ENCODE measurements at regions not wholly inside any gene's neighbourhood (a gene's known extent, or its start where the extent isn't known, plus 50 kb on each side); places are given as distances from the start of the nearest gene placed in this dataset.

DNA sequence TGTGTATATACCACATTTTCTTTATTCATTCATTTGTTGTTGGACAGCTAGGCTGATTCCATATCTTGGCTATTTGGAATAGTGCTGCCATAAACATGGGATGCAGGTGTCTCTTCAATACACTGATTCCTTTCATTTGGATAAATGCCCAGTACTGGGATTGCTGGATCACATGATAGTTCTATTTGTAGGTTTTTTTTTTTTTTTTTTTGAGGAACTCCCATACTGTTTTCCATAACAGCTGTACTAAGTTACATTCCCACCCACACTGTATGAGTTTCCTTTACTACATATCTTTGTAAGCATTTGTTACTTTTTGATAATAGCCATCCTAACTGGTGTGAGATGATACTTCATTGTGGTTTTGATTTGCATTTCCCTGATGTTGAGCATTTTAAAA lies 437.7 kb downstream of the DIPK2A start:
- no peak overlapping the region for H3K9ac ChIP-seq (ENCODE audit: insufficient read depth, low read length)
- no peaks in the 10 kb centered on the region for H3K4me1 ChIP-seq (ENCODE audit: control insufficient read depth, extremely low read depth, insufficient read depth, low read length)
- DNase-seq (ENCODE audit: low read depth in 2 of 2), result no peak
- no peak overlapping the region for H3K4me3 ChIP-seq (replicated peaks in 1 of 4; ENCODE audit: control extremely low read depth in 1 of 4, insufficient read depth in 1 of 4, low read depth in 3 of 4, low read length in 4 of 4)
- no peaks in the 10 kb centered on the region for H3K27me3 ChIP-seq (ENCODE audit: control insufficient read depth, insufficient read depth, low read length)
- no peaks in the 10 kb centered on the region for H3K9me3 ChIP-seq (ENCODE audit: control insufficient read depth, insufficient read depth, low read depth, low read length)
- H3K4me2 ChIP-seq (ENCODE audit: extremely low read depth, insufficient read depth, low read length), result no peak overlapping the region
- no peaks in the 10 kb centered on the region for H3K36me3 ChIP-seq (ENCODE audit: control insufficient read depth, insufficient read depth, low read length)
- H4K20me1 ChIP-seq (ENCODE audit: control insufficient read depth, extremely low read depth, insufficient read depth, low read length), result no peaks in the 10 kb centered on the region
- H3K27ac ChIP-seq (ENCODE audit: insufficient read depth, low read length), result no peak overlapping the region
- no peak for TF ChIP-seq EZH2 (IDR thresholded peaks at IDR 0.05; ENCODE audit: low read length, missing control alignments)
- TF ChIP-seq, protein P1, sequence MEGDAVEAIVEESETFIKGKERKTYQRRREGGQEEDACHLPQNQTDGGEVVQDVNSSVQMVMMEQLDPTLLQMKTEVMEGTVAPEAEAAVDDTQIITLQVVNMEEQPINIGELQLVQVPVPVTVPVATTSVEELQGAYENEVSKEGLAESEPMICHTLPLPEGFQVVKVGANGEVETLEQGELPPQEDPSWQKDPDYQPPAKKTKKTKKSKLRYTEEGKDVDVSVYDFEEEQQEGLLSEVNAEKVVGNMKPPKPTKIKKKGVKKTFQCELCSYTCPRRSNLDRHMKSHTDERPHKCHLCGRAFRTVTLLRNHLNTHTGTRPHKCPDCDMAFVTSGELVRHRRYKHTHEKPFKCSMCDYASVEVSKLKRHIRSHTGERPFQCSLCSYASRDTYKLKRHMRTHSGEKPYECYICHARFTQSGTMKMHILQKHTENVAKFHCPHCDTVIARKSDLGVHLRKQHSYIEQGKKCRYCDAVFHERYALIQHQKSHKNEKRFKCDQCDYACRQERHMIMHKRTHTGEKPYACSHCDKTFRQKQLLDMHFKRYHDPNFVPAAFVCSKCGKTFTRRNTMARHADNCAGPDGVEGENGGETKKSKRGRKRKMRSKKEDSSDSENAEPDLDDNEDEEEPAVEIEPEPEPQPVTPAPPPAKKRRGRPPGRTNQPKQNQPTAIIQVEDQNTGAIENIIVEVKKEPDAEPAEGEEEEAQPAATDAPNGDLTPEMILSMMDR (conservative IDR thresholded peaks at IDR 0.05 in 1 of 2, IDR thresholded peaks at IDR 0.05 in 1 of 2; ENCODE audit: low read depth in 1 of 2, low read length in 2 of 2), result no peak
- no peak overlapping the region for H2AFZ ChIP-seq (ENCODE audit: low read length)
- no peaks in the 10 kb centered on the region for H3K79me2 ChIP-seq (ENCODE audit: control insufficient read depth, insufficient read depth, low read length)

DNA sequence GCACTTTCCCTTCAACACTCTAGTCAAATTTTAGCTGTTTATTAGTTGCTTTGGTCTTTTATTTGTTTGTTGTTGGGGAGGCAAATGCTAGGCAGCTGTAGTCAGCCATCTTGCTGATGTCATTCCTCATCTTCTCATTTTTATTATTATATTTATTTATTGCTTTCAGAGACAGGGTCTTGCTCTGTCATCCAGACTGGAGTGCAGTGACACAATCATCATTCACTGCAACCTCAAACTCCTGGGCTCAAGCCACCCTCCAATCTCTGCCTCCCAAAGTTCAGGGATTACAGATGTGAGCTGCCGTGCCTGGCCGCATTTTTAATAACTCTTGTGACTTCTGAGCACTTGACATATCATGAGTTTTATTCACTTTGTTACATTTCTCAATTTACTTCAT lies 441.4 kb downstream of the DIPK2A start:
- H3K9me3 ChIP-seq (ENCODE audit: control insufficient read depth, insufficient read depth, low read depth, low read length), result no peaks in the 10 kb centered on the region
- no peak overlapping the region for H2AFZ ChIP-seq (ENCODE audit: low read length)
- no peak overlapping the region for H3K27ac ChIP-seq (ENCODE audit: insufficient read depth, low read length)
- H3K9ac ChIP-seq (ENCODE audit: insufficient read depth, low read length), result no peak overlapping the region
- TF ChIP-seq, protein P1 (conservative IDR thresholded peaks at IDR 0.05 in 1 of 2, IDR thresholded peaks at IDR 0.05 in 1 of 2; ENCODE audit: low read depth in 1 of 2, low read length in 2 of 2), result no peak
- no peak for TF ChIP-seq EZH2 (IDR thresholded peaks at IDR 0.05; ENCODE audit: low read length, missing control alignments)
- no peak overlapping the region for H3K4me2 ChIP-seq (ENCODE audit: extremely low read depth, insufficient read depth, low read length)
- H3K4me3 ChIP-seq (replicated peaks in 1 of 4; ENCODE audit: control extremely low read depth in 1 of 4, insufficient read depth in 1 of 4, low read depth in 3 of 4, low read length in 4 of 4), result no peak overlapping the region
- H3K79me2 ChIP-seq (ENCODE audit: control insufficient read depth, insufficient read depth, low read length), result no peaks in the 10 kb centered on the region
- no peaks in the 10 kb centered on the region for H4K20me1 ChIP-seq (ENCODE audit: control insufficient read depth, extremely low read depth, insufficient read depth, low read length)
- no peaks in the 10 kb centered on the region for H3K36me3 ChIP-seq (ENCODE audit: control insufficient read depth, insufficient read depth, low read length)
- no peaks in the 10 kb centered on the region for H3K27me3 ChIP-seq (ENCODE audit: control insufficient read depth, insufficient read depth, low read length)
- no peaks in the 10 kb centered on the region for H3K4me1 ChIP-seq (ENCODE audit: control insufficient read depth, extremely low read depth, insufficient read depth, low read length)
- DNase-seq (ENCODE audit: low read depth in 2 of 2), result no peak

DNA sequence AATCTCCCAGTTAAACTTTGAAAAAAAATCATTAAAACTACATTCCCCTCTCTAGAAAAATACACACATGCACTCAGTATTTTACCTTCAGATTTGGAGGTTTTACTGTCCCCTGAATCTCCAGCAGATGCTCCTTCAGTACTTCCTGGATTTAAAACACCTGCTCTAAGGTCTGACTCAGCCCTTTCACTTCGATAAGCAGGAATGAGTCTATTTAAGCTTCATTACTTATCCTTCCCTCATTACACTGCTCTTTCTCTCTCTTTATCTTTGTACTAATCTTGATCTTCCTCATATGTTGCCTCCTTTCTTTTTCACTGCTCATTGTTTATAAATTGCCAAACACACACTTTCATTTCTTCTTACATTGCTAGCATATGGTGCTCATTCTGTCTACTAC lies 443.9 kb downstream of the DIPK2A start:
- no peak overlapping the region for H3K27ac ChIP-seq (ENCODE audit: insufficient read depth, low read length)
- no peaks in the 10 kb centered on the region for H3K79me2 ChIP-seq (ENCODE audit: control insufficient read depth, insufficient read depth, low read length)
- H3K36me3 ChIP-seq (ENCODE audit: control insufficient read depth, insufficient read depth, low read length), result no peaks in the 10 kb centered on the region
- H3K9me3 ChIP-seq (ENCODE audit: control insufficient read depth, insufficient read depth, low read depth, low read length), result no peaks in the 10 kb centered on the region
- H2AFZ ChIP-seq (ENCODE audit: low read length), result no peak overlapping the region
- no peak for TF ChIP-seq EZH2 (IDR thresholded peaks at IDR 0.05; ENCODE audit: low read length, missing control alignments)
- TF ChIP-seq, protein P1 (conservative IDR thresholded peaks at IDR 0.05 in 1 of 2, IDR thresholded peaks at IDR 0.05 in 1 of 2; ENCODE audit: low read depth in 1 of 2, low read length in 2 of 2), result no peak
- H3K9ac ChIP-seq (ENCODE audit: insufficient read depth, low read length), result no peak overlapping the region
- H4K20me1 ChIP-seq (ENCODE audit: control insufficient read depth, extremely low read depth, insufficient read depth, low read length), result no peaks in the 10 kb centered on the region
- DNase-seq (ENCODE audit: low read depth in 2 of 2), result no peak
- H3K4me3 ChIP-seq (replicated peaks in 1 of 4; ENCODE audit: control extremely low read depth in 1 of 4, insufficient read depth in 1 of 4, low read depth in 3 of 4, low read length in 4 of 4), result no peak overlapping the region
- no peaks in the 10 kb centered on the region for H3K27me3 ChIP-seq (ENCODE audit: control insufficient read depth, insufficient read depth, low read length)
- no peak overlapping the region for H3K4me2 ChIP-seq (ENCODE audit: extremely low read depth, insufficient read depth, low read length)
- H3K4me1 ChIP-seq (ENCODE audit: control insufficient read depth, extremely low read depth, insufficient read depth, low read length), result no peaks in the 10 kb centered on the region
